AG09319 (cell line): ENCODE measurements at regions not wholly inside any gene's neighbourhood (a gene's known extent, or its start where the extent isn't known, plus 50 kb on each side); places are given as distances from the start of the nearest gene placed in this dataset.

Experiments
- DNase-seq: peaks from one replicate; pipeline ENCODE4 v3.0.0-alpha.2; 2010; ENCODE audit warnings: low read depth; ENCODE audit errors: extremely low read depth
- TF ChIP-seq, protein P1 (sequence below): IDR thresholded peaks from 2 replicates; pipeline ENCODE4 v1.5.1; 2011; ENCODE audit warnings: low read depth, mild to moderate bottlenecking, inconsistent platforms, low read length, moderate library complexity

DNA sequence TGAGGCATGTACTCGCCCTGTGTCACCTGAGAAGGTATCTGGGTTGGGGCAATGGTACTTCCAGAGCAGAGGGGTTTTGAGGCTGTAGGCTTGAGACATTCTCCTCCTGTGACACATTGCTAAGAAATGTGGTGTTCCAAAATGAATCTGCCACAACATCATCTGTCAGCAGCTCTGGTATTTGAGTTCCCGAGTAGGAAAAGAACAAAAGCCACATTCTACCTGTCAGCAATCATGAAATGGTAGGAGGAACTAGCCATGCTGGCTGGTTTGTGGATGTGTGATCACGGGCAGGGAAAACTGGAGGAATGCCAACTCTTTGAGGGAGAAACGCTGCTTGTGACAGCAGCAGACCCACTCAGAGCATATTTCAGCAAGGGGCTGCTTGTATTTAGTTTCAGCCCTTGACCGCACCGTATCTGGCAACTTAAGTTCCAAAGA is 579.4 kb upstream of the TBL1XR1 start:
- TF ChIP-seq, protein P1, sequence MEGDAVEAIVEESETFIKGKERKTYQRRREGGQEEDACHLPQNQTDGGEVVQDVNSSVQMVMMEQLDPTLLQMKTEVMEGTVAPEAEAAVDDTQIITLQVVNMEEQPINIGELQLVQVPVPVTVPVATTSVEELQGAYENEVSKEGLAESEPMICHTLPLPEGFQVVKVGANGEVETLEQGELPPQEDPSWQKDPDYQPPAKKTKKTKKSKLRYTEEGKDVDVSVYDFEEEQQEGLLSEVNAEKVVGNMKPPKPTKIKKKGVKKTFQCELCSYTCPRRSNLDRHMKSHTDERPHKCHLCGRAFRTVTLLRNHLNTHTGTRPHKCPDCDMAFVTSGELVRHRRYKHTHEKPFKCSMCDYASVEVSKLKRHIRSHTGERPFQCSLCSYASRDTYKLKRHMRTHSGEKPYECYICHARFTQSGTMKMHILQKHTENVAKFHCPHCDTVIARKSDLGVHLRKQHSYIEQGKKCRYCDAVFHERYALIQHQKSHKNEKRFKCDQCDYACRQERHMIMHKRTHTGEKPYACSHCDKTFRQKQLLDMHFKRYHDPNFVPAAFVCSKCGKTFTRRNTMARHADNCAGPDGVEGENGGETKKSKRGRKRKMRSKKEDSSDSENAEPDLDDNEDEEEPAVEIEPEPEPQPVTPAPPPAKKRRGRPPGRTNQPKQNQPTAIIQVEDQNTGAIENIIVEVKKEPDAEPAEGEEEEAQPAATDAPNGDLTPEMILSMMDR = no peak
- no peak for DNase-seq

DNA sequence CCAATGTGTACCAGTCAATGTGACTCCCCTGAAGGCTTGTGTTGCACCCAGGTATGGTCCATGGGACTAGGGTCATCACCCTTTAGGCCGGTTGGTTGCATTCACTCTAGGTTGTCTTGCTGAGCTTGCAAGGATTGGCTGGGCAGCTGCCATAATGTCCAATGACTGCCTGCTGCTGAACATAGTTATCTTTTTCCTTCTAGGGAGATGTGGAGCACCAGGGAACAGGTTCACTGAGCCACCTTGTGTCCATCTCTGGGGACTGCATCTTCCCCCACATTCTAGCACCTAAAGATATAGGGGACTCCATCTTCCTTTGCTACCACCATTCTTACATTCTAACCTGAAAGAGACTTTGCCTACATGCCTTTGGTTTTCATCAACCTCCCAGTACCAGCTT is 580.4 kb upstream of the TBL1XR1 start:
- DNase-seq = no peak
- TF ChIP-seq, protein P1 = peak; percentile 23

DNA sequence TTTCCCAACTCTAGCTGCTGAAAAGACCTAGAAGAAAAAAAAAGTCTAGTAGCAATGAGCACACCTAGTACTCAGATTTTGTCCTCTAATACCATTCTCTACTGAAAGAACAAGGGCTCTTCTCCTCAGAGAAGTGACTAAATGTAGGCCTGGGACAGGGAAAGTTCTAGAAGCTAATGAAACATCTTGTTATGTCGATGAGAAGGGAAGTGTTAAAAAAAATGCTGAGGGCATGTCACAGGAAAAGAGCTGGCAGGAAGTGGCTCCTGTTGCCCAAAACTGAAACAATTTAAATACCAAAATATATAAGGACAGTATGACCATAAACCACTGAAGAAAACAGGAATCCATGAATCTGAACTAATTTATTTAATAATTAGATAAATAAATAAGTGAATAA is 581.4 kb upstream of the TBL1XR1 start:
- TF ChIP-seq, protein P1 = no peak
- DNase-seq = no peak

DNA sequence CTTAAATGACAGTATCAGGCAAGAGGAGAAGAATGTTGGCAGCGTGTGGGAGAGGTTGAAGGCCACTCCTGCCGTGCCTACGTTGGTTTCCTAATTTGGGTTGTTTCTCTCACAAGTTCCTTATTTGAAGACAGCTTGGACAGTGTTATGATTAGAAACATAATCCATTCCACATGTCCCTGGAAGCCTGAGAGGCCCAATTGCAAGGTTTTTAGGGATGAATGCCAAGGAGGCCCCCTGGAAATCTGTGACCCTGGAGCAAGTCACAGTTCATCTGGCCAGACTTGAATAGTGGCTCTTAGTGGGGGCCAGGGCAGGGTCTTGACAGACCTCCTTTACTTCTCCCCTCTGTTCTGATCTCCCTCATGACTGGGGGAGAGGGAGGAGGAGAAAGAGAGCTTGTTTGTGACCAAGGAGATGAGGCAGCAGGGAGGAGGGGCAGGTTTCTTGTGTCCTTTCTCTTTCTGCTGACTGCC is 584.4 kb upstream of the TBL1XR1 start:
- peak; percentile 91 for DNase-seq
- TF ChIP-seq, protein P1 = no peak

DNA sequence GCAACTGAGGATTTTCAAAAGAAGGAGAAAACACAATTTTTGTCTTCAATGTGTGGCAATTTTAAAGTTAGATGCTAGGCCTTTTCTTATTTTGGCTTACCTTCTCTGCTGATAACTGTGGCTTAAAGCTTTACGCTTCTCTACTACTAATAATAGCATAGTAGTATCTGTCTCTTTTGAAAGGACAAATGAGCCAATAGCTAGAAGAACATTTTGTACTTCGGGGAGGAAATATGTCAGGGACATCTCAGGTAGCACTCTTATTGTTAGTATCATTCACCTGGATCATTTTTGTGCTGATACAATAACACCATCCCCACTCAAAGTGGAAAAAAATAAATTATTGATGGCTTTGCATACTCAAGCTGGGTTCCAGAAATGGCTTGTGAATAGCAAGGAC is 586.1 kb upstream of the TBL1XR1 start:
- TF ChIP-seq, protein P1 = no peak
- no peak for DNase-seq

DNA sequence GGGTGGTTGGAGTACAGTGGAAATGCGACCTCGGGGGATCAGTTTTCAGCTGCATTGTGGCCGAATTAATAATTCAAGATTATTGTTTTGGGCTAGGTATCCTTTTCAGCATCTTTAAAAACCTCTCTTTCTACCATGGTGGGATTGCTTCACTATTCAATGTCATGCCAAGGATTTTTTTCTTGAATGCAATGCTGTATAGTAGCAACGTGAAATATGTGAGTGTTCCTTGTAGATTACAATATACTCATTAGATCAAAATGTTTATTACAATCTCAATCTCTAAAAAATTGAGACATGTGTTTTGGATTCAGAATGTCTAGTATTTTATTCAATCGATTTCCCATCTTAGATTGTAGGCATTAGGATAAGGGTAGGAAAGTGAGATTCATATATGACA is 586.5 kb upstream of the TBL1XR1 start:
- TF ChIP-seq, protein P1 = no peak
- no peak for DNase-seq

DNA sequence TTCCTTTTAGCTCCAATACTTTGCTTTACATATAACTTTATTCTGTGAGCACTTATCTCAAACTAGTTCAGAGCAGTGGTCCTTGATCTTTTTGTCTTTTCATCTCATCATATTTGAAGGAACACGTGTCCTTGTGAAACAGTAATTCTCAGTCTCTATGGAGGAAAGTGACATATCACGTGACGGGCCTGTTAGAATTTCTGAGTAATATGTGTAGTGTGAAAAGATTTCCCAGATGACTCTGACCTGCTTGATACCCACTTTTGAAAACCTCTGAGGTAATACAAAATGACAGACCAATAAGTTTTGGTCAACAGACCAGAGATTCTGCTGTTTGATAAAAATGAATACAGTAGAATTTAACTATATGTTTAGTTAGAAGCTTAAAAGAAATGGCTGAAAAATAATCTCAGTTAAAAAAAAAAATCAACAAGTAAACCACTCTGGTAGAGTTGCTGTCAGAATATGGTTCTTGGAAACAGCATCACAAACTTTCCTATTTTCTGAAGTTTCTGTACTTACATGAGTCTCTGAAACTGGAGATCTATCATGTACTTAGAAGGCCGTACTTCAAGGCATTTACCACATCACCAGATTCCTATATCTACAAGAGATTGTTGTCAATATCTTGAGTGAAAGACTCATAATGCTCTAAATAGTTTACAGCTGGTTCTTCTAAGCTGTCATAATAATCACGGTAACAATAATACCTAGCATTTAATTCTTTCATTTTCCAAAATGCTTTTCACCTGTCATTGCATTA is 590.2 kb upstream of the TBL1XR1 start:
- DNase-seq = no peak
- TF ChIP-seq, protein P1 = no peak
